H1 (cell line): ENCODE measurements at regions not wholly inside any gene's neighbourhood (a gene's known extent, or its start where the extent isn't known, plus 50 kb on each side); places are given as distances from the start of the nearest gene placed in this dataset.
"Not testable (repeated sequence)": the region's sequence is repeated elsewhere in the genome, so short reads cannot be mapped to it uniquely, and the experiment has no call there.

ENCODE experiments used
- CTCF ChIA-PET: fragments of 300-600 bp; sonication (Branson Sonifier 250); formaldehyde crosslinking; loops from one replicate; lab custom pipeline; 2021; ENCODE audit not compliant: partially characterized antibody; lab: Charles Lee
- POLR2A ChIA-PET: fragments of 300-600 bp; sonication (Branson Sonifier 250); formaldehyde crosslinking; loops from one replicate; lab custom pipeline; 2021; ENCODE audit warnings: inconsistent platforms; ENCODE audit not compliant: partially characterized antibody; lab: Charles Lee
- DNase-seq, 2 experiments: peaks; one replicate each; pipeline versions ENCODE4 v3.0.0 to v3.0.0-alpha.2; 2010 to 2022; ENCODE audit warnings: low spot score in 2 of 2, low read depth in 1 of 2, mixed read lengths in 1 of 2
- FAIRE-seq: peaks from 2 replicates; lab custom pipeline; 2011; peaks lifted over from hg19 to GRCh38; lab: Jason Lieb, UNC
- H2AFZ ChIP-seq: 2 replicates; pipeline ENCODE4 v1.8.1; 2012; ENCODE audit warnings: low read length, inconsistent platforms
- H2AK5ac ChIP-seq: 2 replicates; pipeline ENCODE4 v1.6.1; 2013; ENCODE audit warnings: low read depth, low read length
- H2BK120ac ChIP-seq: replicated peaks from 2 replicates; pipeline ENCODE3; 2013; ENCODE audit warnings: low read depth, low read length, inconsistent platforms
- H2BK12ac ChIP-seq: 2 replicates; pipeline ENCODE4 v1.6.1; 2013; ENCODE audit warnings: low read depth, low read length
- H2BK15ac ChIP-seq: 2 replicates; pipeline ENCODE4 v1.6.1; 2013; ENCODE audit warnings: low read length
- H2BK20ac ChIP-seq: 2 replicates; pipeline ENCODE4 v1.6.1; 2013; ENCODE audit warnings: low read length
- H2BK5ac ChIP-seq: 2 replicates; pipeline ENCODE4 v1.6.1; 2013; ENCODE audit warnings: low read depth, low read length
- H3K14ac ChIP-seq: 2 replicates; pipeline ENCODE4 v1.6.1; 2013; ENCODE audit warnings: inconsistent platforms; ENCODE audit not compliant: insufficient read length
- H3K18ac ChIP-seq: 2 replicates; pipeline ENCODE4 v1.6.1; 2013; ENCODE audit warnings: low read length; ENCODE audit errors: extremely low read depth
- H3K23ac ChIP-seq: 2 replicates; pipeline ENCODE4 v1.6.1; 2013; ENCODE audit warnings: inconsistent platforms; ENCODE audit not compliant: insufficient read length
- H3K23me2 ChIP-seq: 2 replicates; pipeline ENCODE4 v1.6.1; 2013; ENCODE audit warnings: low read depth, low read length
- H3K27ac ChIP-seq: 2 replicates; pipeline ENCODE4 v1.6.1; 2011; ENCODE audit warnings: low read depth, low read length, inconsistent platforms
- H3K27me3 ChIP-seq, 4 experiments: replicated peaks in 1 of 4; 1 replicate in 1 of 4; 2 replicates in 3 of 4; pipeline versions ENCODE4 v1.6.1 to v1.8.1; 2011 to 2013; ENCODE audit warnings: low read length in 3 of 4, mild to moderate bottlenecking in 3 of 4, inconsistent platforms in 2 of 4, mixed read lengths in 2 of 4, moderate library complexity in 1 of 4; ENCODE audit not compliant: control insufficient read depth in 3 of 4, insufficient read depth in 3 of 4; ENCODE audit errors: extremely low read depth in 1 of 4
- H3K36me3 ChIP-seq, 4 experiments: 2 replicates each; pipeline versions ENCODE4 v1.6.1 to v1.8.1; 2011 to 2013; ENCODE audit warnings: mild to moderate bottlenecking in 4 of 4, low read length in 3 of 4, moderate library complexity in 2 of 4, control low read depth in 1 of 4, inconsistent platforms in 1 of 4; ENCODE audit not compliant: insufficient read depth in 4 of 4, control insufficient read depth in 2 of 4
- H3K4ac ChIP-seq: replicated peaks from 2 replicates; pipeline ENCODE3; 2013; ENCODE audit warnings: low read length, low read depth, mixed read lengths, inconsistent platforms; ENCODE audit not compliant: insufficient read length
- H3K4me1 ChIP-seq, 4 experiments: replicated peaks in 1 of 4; 1 replicate in 1 of 4; 2 replicates in 3 of 4; pipeline versions ENCODE4 v1.6.1 to v1.8.1; 2011 to 2013; ENCODE audit warnings: low read length in 3 of 4, inconsistent platforms in 2 of 4, mixed read lengths in 1 of 4; ENCODE audit not compliant: insufficient read depth in 4 of 4, control insufficient read depth in 3 of 4
- H3K4me2 ChIP-seq, 2 experiments: 2 replicates each; pipeline versions ENCODE4 v1.6.1 to v1.8.1; 2011 to 2013; ENCODE audit warnings: low read depth in 2 of 2, low read length in 2 of 2, control low read depth in 1 of 2, inconsistent platforms in 1 of 2, mild to moderate bottlenecking in 1 of 2; ENCODE audit not compliant: insufficient read depth in 1 of 2
- H3K4me3 ChIP-seq, 4 experiments: fragments of 200-600, 300-600 bp in 1 of 4; sonication (generic), shearing (Covaris generic), sonication (Bioruptor Twin) in 1 of 4; 2 replicates each; pipeline versions ENCODE4 v1.5.1 to v1.8.1; 2011 to 2016; ENCODE audit warnings: low read length in 4 of 4, low read depth in 3 of 4, control low read depth in 2 of 4, inconsistent platforms in 2 of 4, mild to moderate bottlenecking in 2 of 4, mixed read lengths in 1 of 4, moderate library complexity in 1 of 4; ENCODE audit not compliant: insufficient read depth in 2 of 4; ENCODE audit errors: extremely low read depth in 1 of 4
- H3K56ac ChIP-seq: replicated peaks from 2 replicates; pipeline ENCODE3; 2013; ENCODE audit warnings: low read depth, mild to moderate bottlenecking, mixed read lengths, low read length, inconsistent platforms; ENCODE audit not compliant: insufficient read length
- H3K79me1 ChIP-seq: 2 replicates; pipeline ENCODE4 v1.6.1; 2013; ENCODE audit warnings: low read depth, low read length, control low read depth
- H3K79me2 ChIP-seq, 2 experiments: 2 replicates each; pipeline versions ENCODE4 v1.6.1 to v1.8.1; 2012 to 2013; ENCODE audit warnings: low read length in 2 of 2, mild to moderate bottlenecking in 2 of 2, inconsistent platforms in 1 of 2; ENCODE audit not compliant: insufficient read depth in 2 of 2, control insufficient read depth in 1 of 2
- H3K9ac ChIP-seq, 4 experiments: replicated peaks in 1 of 4; 1 replicate in 1 of 4; 2 replicates in 3 of 4; pipeline versions ENCODE4 v1.6.1 to v1.8.1; 2011 to 2013; ENCODE audit warnings: low read depth in 3 of 4, low read length in 3 of 4, control low read depth in 2 of 4, mild to moderate bottlenecking in 2 of 4, moderate library complexity in 2 of 4, inconsistent platforms in 1 of 4; ENCODE audit errors: extremely low read depth in 1 of 4
- H3K9me3 ChIP-seq, 2 experiments: 2 replicates each; pipeline versions ENCODE4 v1.6.1 to v1.8.1; 2012 to 2013; ENCODE audit warnings: mild to moderate bottlenecking in 2 of 2, moderate library complexity in 2 of 2, control low read depth in 1 of 2, inconsistent platforms in 1 of 2, low read depth in 1 of 2, low read length in 1 of 2, mixed read lengths in 1 of 2; ENCODE audit not compliant: insufficient read depth in 2 of 2
- H4K20me1 ChIP-seq, 2 experiments: replicated peaks in 1 of 2; 2 replicates each; pipeline versions ENCODE3 to v1.8.1; 2011 to 2013; ENCODE audit warnings: inconsistent platforms in 2 of 2, low read length in 2 of 2, mild to moderate bottlenecking in 1 of 2; ENCODE audit not compliant: insufficient read depth in 2 of 2, control insufficient read depth in 1 of 2
- H4K5ac ChIP-seq: 2 replicates; pipeline ENCODE4 v1.6.1; 2013; ENCODE audit warnings: low read length, low read depth, mixed read lengths, inconsistent platforms; ENCODE audit not compliant: insufficient read length
- H4K8ac ChIP-seq: 2 replicates; pipeline ENCODE4 v1.8.0; 2013; ENCODE audit warnings: mild to moderate bottlenecking, moderate library complexity, low read length, inconsistent platforms; ENCODE audit not compliant: insufficient read depth; ENCODE audit errors: extremely low read depth
- H4K91ac ChIP-seq: replicated peaks from 2 replicates; pipeline ENCODE3; 2013; ENCODE audit warnings: low read length, mixed read lengths, inconsistent platforms; ENCODE audit not compliant: insufficient read length
- WGBS, 2 experiments: shearing (Covaris generic) in 1 of 2; methylation state at CpG; one replicate each; pipeline versions ENCODE4 v1.1.6 to v1.1.7; 2013 to 2015; ENCODE audit warnings: low lambda C conversion rate in 2 of 2, mixed read lengths in 2 of 2, inconsistent platforms in 1 of 2, low coverage in 1 of 2, missing lambda C conversion rate in 1 of 2; ENCODE audit not compliant: insufficient replicate concordance in 2 of 2, insufficient coverage in 1 of 2, insufficient read length in 1 of 2; ENCODE audit errors: extremely low coverage in 1 of 2, missing lambda C conversion rate in 1 of 2; 5-methylcytosine and 5-hydroxymethylcytosine counted together

DNA sequence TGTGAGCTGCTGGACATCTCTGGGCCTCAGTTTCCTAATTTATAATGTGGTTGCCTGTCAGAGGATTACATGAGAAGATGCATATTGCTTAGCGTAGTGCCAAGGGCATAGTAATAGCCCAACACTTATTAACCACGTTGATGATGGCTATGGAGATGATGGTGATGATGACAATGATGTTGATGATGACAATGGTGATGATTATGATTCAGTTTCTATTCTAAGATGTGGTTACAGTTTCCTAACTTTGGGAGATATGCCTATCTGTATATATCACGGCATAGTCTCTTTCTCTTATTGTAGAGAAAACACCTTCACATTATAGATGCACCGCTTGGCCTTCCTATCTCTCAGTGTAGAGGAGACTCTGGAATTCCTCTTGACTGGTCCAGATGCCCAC lies 311.9 kb upstream of the PLGLB2 start:
- H3K27me3 ChIP-seq, FAIRE-seq: not testable (repeated sequence)

DNA sequence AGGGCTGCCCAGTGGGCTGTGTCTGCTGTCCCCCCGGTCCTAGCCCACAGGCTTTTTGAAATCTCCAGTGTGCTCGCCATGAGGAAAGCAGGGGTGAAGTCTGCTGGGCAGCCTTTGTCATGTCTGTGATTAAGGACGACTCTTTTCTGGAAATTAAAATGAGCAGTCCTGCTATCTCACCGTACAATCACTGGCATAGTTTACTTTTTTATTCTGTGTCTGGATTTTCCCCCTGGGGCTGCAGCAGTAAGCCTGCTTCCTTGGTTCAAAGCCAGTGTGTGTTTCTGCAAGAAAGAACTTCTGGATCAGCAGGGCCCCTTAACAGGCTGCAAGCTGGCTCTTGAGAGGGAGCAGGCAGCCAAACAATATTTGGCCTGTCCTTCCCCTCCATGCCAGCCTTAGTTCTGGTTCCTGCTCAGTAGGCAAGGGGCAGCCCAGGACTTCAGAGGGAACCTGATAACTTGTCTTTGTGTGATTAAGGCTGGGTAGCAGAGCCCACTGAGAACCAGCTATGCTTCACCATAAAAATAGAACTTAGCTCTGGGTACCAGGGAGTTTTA lies 310.1 kb upstream of the PLGLB2 start:
- 64% methylated on average over 3 of the region's 4 CpGs; no CpG with 5 or more reads in 1 of the 2 experiments for WGBS, 2 experiments
- H3K27me3 ChIP-seq, H4K5ac ChIP-seq, H4K8ac ChIP-seq, H3K79me1 ChIP-seq, DNase-seq, H2BK20ac ChIP-seq, H3K9me3 ChIP-seq, POLR2A ChIA-PET, H2BK12ac ChIP-seq, H3K23me2 ChIP-seq, H2AFZ ChIP-seq, H3K14ac ChIP-seq, H3K4me3 ChIP-seq, H2BK120ac ChIP-seq, H3K9ac ChIP-seq, H3K79me2 ChIP-seq, H3K27ac ChIP-seq, H4K91ac ChIP-seq, H3K4me1 ChIP-seq, H3K4ac ChIP-seq, H4K20me1 ChIP-seq, H3K36me3 ChIP-seq, FAIRE-seq, H2BK5ac ChIP-seq, H3K56ac ChIP-seq, H3K4me2 ChIP-seq, H3K18ac ChIP-seq, H2BK15ac ChIP-seq, H3K23ac ChIP-seq, CTCF ChIA-PET, H2AK5ac ChIP-seq: not testable (repeated sequence)

More for the DNA sequence above, 311.9 kb upstream of the PLGLB2 start:
- H3K79me1 ChIP-seq, H2BK12ac ChIP-seq, H4K20me1 ChIP-seq, POLR2A ChIA-PET, H3K79me2 ChIP-seq, H3K27ac ChIP-seq, H3K23ac ChIP-seq, H3K4me2 ChIP-seq, DNase-seq, H2AFZ ChIP-seq, H3K4ac ChIP-seq, H3K4me3 ChIP-seq, H3K18ac ChIP-seq, H2BK120ac ChIP-seq, H2AK5ac ChIP-seq, H3K9ac ChIP-seq, H2BK15ac ChIP-seq, CTCF ChIA-PET, H3K9me3 ChIP-seq, H3K4me1 ChIP-seq, H3K23me2 ChIP-seq, H3K14ac ChIP-seq, H4K5ac ChIP-seq, H3K36me3 ChIP-seq, H3K56ac ChIP-seq, H4K91ac ChIP-seq, H2BK5ac ChIP-seq, H4K8ac ChIP-seq, H2BK20ac ChIP-seq: not testable (repeated sequence)
- 87% methylated on average over 3 of the region's 4 CpGs; no CpG with 5 or more reads in 1 of the 2 experiments for WGBS, 2 experiments
